HG03135 (cell line): ENCODE measurements at regions not wholly inside any gene's neighbourhood (a gene's known extent, or its start where the extent isn't known, plus 50 kb on each side); places are given as distances from the start of the nearest gene placed in this dataset.
"Not testable (repeated sequence)": the region's sequence is repeated elsewhere in the genome, so short reads cannot be mapped to it uniquely, and the experiment has no call there.

Experiments
- ATAC-seq: cut with Tn5 transposase; IDR thresholded peaks from one replicate; pipeline ENCODE4 v1.9.1; 2021; ENCODE audit warnings: mild to moderate bottlenecking, moderate library complexity; ENCODE audit not compliant: unreplicated experiment

DNA sequence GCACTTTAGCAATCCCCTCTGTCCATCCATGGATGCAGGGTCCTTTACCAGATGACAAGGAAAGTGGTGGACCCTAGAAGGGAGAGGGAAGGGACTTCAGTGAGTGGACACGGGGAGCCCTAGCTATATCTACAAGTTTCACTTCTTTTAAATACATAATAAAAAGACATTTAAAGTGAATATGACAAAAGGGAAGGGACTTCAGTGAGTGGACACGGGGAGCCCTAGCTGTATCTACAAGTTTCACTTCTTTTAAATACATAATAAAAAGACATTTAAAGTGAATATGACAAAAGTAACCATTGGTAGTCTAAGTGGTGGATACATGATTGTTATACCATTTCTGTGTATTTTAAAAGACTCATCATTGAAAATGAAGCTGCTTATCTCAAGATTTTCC lies 81.9 kb upstream of the HES1 start:
- ATAC-seq, result no peak

GRCh38 chr3:194054540-194054939 lies 81.4 kb upstream of the HES1 start:
- no peak for ATAC-seq

GRCh38 chr3:194054961-194055360 lies 81.0 kb upstream of the HES1 start:
- no peak for ATAC-seq

- not testable (repeated sequence) for ATAC-seq
Observed at GRCh38 chr3:194056323-194056722, 79.6 kb upstream of the HES1 start.

DNA sequence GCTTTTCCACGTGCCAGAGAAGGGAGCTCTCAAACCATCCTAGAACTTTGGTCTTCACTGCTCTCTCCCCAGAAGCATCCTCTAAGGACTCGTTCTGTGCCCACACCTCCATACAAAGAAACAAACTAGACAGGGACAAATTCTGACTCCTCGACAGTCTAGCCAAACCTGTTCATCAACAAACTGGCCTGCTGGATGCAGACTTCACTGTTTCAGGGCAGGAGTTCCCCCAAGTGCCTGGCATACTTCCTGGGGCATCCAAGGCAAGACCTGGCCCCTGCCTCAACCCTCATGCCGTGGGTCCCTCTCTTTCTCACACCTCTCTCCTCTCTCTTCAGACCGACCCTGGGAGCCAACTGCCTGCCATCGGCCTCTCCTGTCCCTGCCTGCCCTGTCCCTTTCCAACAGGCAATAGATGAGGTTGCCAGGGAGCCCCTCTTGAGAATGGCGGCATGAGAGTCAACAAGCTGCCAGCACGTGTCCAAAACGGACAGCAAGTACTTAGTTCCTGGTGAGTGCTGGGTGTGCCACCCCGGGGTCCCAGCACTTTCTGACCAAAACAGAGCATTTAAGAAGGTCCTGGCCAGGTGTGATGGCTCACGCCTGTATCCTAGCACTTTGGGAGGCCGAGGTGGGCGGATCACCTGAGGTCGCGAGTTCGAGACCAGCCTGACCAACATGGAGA lies 79.1 kb upstream of the HES1 start:
- ATAC-seq, result no peak

GRCh38 chr3:194057570-194058188 lies 78.3 kb upstream of the HES1 start:
- no peak for ATAC-seq

GRCh38 chr3:194058189-194058571 lies 77.8 kb upstream of the HES1 start:
- no peak for ATAC-seq

- no peak for ATAC-seq
Observed at GRCh38 chr3:194058753-194059152, 77.2 kb upstream of the HES1 start.

DNA sequence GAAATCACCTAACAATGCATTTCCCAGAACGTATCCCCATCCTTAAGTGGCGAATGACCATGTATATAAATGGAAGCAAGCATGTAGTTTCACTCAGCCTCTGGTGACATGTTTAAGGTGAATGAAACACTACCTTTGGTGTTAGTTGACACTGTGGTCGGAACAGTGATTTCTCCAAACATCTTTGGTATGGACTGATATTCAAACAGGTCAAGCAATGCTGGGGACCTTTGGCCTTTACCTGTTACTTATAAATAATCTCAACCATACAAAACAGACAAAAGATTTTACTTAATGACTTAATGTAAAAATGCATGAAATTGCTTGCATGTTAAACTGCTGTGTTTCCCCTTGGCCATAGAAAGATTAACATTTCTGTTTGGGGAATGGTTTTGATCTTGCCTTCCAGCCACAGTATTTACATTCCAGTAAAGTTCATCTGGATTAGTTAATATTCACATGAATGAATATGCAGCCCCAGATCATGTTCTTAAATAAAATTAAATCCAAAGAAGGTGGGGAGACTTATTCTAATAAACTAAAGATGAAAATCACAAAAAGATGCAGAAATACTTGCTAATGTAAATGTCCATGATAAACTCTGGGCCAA lies 74.4 kb upstream of the HES1 start:
- ATAC-seq, result no peak

- ATAC-seq, result no peak
Observed at GRCh38 chr3:194062830-194063229, 73.1 kb upstream of the HES1 start.

DNA sequence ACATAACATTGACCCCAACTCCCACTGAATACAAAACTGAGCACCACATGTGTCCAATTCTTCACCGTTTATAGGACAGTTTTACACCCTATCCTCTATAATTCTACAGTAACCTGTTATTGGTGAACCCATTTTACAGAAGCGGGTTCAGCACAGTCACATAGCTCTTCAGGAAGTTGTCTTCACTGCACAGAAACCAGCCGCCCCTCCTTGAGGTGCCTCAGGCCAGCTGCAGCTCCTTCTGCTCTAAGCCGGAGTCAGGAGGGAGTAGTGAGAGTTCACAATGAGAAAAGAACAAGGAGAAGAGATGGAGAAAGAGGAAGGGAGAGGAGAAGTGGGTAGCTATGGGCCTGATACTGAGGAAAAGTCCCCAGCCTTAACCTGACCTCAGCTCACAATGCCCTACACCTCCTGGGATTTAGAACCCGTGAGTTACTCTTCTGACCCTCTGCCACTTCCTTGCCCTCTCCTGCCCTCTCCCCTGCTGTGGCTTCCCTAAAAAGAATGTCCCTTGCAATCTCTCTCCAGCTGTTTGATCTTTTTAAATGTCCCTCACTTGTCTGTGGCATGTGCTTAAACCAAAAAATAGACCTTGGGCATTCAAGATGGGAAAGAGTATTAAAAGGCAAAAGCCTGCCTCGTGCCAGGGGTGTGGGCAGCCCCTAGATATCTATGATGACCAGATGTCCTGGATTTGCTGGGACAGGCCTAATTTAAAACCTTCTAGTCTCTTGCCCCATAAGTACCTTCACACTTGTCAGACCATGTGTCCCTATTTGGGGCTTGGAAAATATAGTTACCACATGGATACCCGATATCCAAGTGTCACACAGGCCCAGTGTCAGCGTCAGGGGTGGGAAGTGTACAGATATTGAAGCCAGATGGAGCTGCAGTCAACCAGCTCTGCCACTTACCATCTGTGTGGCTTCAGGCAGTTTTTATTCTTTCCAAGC lies 71.3 kb upstream of the HES1 start:
- no peak for ATAC-seq

DNA sequence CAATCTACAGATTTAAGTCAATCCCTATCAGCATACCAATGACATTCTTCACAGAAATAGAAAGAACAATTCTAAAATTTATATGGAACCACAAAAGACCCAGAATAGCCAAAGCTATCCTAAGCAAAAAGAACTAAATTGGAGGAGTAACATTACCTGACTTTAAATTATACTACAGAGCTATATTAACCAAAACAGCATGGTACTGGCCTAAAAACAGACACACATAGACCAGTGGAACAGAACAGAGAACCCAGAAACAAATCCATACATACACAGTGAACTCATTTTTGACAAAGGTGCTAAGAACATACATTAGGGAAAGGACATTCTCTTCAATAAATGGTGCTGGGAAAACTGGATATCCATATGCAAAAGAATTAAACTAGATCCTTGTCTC lies 68.6 kb upstream of the HES1 start:
- ATAC-seq, result not testable (repeated sequence)

DNA sequence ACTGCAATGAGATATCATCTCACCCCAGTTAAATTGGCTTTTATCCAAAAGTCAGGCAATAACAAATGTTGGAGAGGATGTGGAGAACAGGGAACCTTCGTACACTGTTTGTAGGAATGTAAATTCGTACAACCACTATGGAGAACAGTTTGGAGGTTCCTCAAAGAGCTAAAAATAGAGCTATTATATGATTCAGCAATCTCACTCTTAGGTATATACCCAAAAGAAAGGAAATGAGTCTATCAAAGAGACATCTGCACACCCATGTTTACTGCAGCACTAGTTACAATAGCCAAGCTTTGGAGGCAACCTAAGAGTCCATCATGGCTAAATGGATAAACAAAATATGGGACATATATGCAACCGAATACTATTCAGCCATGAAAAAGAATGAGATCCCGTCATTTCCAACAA lies 68.0 kb upstream of the HES1 start:
- no peak for ATAC-seq

GRCh38 chr3:194069421-194070219 lies 66.3 kb upstream of the HES1 start:
- no peak for ATAC-seq

DNA sequence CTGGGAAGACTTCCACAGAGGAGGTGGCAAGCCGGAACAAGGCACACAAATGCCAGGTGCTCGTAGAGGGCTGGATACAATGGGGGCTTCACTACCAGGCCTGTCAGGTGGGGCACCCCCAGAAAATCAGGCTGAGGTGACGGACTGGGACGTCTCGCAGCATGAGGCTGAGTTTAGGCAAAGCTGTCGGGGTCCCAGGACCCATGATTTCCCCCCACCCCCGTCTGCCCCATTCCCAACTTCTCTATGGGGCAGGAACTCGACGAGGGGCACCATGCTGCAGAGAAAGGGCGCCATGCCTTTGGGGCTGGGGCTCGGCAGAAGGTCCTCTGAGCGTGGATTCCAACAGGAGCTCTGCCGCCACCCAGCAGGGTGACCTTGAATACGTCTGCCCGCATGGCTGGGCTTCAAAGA lies 65.7 kb upstream of the HES1 start:
- ATAC-seq, result no peak

GRCh38 chr3:194070634-194071409 lies 65.1 kb upstream of the HES1 start:
- ATAC-seq, result peak; percentile 84

DNA sequence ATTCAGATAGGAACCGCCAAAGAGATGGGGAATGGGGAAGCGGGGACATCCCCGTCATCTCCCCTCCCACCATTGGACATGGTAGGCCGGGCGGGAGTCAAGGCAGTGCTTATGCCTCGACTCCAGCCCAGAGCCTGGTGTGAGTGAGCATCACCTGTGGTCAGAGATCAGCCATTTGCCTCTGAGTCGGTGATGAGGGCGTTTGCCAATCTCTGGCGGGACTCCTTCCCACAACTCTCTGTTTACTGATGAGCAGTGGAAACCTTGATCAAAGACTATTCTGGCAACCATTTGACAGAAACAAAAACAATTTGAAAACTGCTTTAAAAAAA lies 63.9 kb upstream of the HES1 start:
- ATAC-seq, result no peak

DNA sequence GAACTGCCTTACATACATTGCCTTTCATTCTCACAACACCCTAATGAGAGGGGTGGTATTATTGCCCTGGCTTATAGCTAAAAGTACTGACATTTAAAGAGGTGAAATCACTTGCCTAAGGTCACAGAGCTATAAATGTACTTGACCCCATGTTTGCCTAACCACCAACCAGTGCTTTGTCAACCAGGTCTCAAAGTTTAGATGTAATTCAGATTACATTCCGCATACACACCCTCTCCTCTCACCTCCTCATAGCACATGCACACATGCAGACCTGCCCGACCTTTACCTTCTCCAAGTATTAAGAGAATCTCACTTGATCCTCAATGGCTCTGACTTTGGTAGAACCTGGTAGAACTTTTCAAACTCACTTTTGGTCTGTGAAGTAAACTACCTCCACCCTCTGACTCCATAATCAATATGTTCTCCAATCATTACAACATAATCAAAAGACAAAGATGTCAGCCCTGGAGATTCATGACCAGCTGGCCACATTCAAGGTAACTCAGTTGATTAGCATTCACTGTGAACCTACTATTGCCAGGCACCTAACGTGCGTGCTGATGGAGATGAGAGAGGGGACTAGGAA lies 63.2 kb upstream of the HES1 start:
- no peak for ATAC-seq

- ATAC-seq, result no peak
Observed at GRCh38 chr3:194073926-194074325, 62.0 kb upstream of the HES1 start.
